GM23248 (cell line): ENCODE measurements at regions not wholly inside any gene's neighbourhood (a gene's known extent, or its start where the extent isn't known, plus 50 kb on each side); places are given as distances from the start of the nearest gene placed in this dataset.

ENCODE experiments used
- EZH2 ChIP-seq: fragments of 200-600 bp; sonication (generic); IDR thresholded peaks from 2 replicates; pipeline ENCODE4 v1.6.1; 2018; ENCODE audit warnings: antibody characterized with exemption, mild to moderate bottlenecking; ENCODE audit not compliant: insufficient read depth, poor library complexity, severe bottlenecking
- EZH2phosphoT487 ChIP-seq: fragments of 200-600 bp; sonication (generic); IDR thresholded peaks from 2 replicates; pipeline ENCODE4 v1.6.1; 2018; ENCODE audit warnings: antibody characterized with exemption, moderate library complexity, mild to moderate bottlenecking, low read depth; ENCODE audit not compliant: insufficient read depth

- no peak for TF ChIP-seq EZH2
- TF ChIP-seq EZH2phosphoT487, result no peak
These were observed 894.3 kb downstream of the UQCRFS1 start for GRCh38 chr19:28318469-28319179.
